Transverse colon (tissue), 4 donors: ENCODE measurements at regions not wholly inside any gene's neighbourhood (a gene's known extent, or its start where the extent isn't known, plus 50 kb on each side); places are given as distances from the start of the nearest gene placed in this dataset.

Source experiments
- DNase-seq: peaks from one replicate; pipeline ENCODE4 v3.0.0-alpha.2; 2019
- H3K27ac ChIP-seq, 4 donors: fragments of 200-600 bp; sonication (generic); 2 replicates each; pipeline ENCODE4 v1.5.1; 2016 to 2018; ENCODE audit warnings: inconsistent platforms in 4 of 4
- H3K27me3 ChIP-seq: fragments of 200-600 bp; sonication (generic); 2 replicates; pipeline ENCODE4 v1.5.1; 2017; ENCODE audit warnings: inconsistent platforms
- H3K36me3 ChIP-seq, 4 donors: fragments of 200-600 bp; sonication (generic); 2 replicates each; pipeline ENCODE4 v1.5.1; 2017 to 2019; ENCODE audit warnings: inconsistent platforms in 4 of 4
- H3K4me1 ChIP-seq, 4 donors: fragments of 200-600 bp; sonication (generic); 2 replicates each; pipeline ENCODE4 v1.5.1; 2017 to 2020; ENCODE audit warnings: inconsistent platforms in 4 of 4
- H3K4me3 ChIP-seq, 4 donors: fragments of 200-600 bp; sonication (generic); 1 replicate in 1 of 4; 2 replicates in 3 of 4; pipeline versions ENCODE4 v1.5.1 to v1.6.1; 2017 to 2019; ENCODE audit warnings: inconsistent platforms in 4 of 4
- H3K9me3 ChIP-seq, 2 donors: fragments of 200-600 bp; sonication (generic); 2 replicates each; pipeline ENCODE4 v1.5.1; 2017 to 2019; ENCODE audit warnings: inconsistent platforms in 2 of 2
- EP300 ChIP-seq: sonication (generic); formaldehyde crosslinking; IDR thresholded peaks from one replicate; pipeline ENCODE4 v1.6.1; 2017; ENCODE audit warnings: antibody characterized with exemption, low read depth
- POLR2A ChIP-seq: fragments of 450-650 bp; IDR thresholded peaks from one replicate; pipeline ENCODE4 v1.6.1; 2016; ENCODE audit warnings: antibody characterized with exemption, mild to moderate bottlenecking, moderate library complexity
- POLR2AphosphoS5 ChIP-seq, 3 donors: sonication (generic); formaldehyde crosslinking; IDR thresholded peaks; one replicate each; pipeline ENCODE4 v1.6.1; 2016; ENCODE audit warnings: antibody characterized with exemption in 3 of 3
- WGBS, 2 donors: methylation state at CpG; one replicate each; pipeline ENCODE4 v1.1.5; 2018; ENCODE audit warnings: low coverage in 1 of 2; 5-methylcytosine and 5-hydroxymethylcytosine counted together
- in situ Hi-C, 4 donors: fragments of 200-750 bp; cut with MboI; loops; one replicate each; pipeline versions ENCODE4 v1.15.0 to v1.15.1; 2017; ENCODE audit warnings: low sequenced_read_pairs in 3 of 4, low pct_ligation_motif_present in 1 of 4, low pct_unique_long_range_greater_than_20kb in 1 of 4
- intact Hi-C: fragments of 100-400 bp; cut with DNase I; formaldehyde crosslinking; loops from one replicate; pipeline ENCODE4 v1.15.1; 2023; ENCODE audit warnings: low total_unique reads
- small RNA-seq, 4 donors: library from RNA; depleted of rRNA; stranded (forward); fragments of <200 nt; gene quantifications; one replicate each; pipeline ENCODE3, GENCODE V24; 2016
- TF ChIP-seq, protein P1 (sequence below), 5 experiments: fragments of 200-600 bp in 3 of 5; fragments of 450-650 bp in 2 of 5; sonication (generic) in 3 of 5; IDR thresholded peaks; 1 replicate in 2 of 5; 2 replicates in 3 of 5; pipeline ENCODE4 v1.5.1; 2016 to 2017; ENCODE audit warnings: antibody characterized with exemption in 5 of 5, inconsistent platforms in 3 of 5, mild to moderate bottlenecking in 2 of 5, moderate library complexity in 1 of 5

DNA sequence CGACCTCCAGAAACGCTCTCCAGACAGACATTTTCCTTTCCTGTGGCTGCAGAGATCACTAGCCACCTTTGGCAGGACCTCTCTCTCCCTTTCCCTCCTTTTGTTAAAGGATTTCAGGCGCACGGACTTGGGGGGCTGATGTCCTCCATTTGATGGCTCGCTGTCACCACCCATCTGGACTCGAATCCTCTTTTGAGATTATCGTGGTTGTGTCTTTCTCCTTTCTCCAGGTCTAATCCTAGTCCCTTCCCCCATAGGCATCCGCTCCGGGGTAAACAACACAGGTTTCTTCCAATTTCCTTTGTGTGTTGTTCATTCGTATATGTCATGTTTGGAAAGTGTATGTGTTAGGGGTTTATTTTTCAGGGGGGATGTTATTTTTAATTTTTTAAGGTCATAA, 56.7 kb upstream of the SLC24A4 start:
- Histone ChIP-seq H3K4me1 (no peaks in the 10 kb centered on the region), H3K9me3 (no peaks in the 10 kb centered on the region), H3K27me3 (no peaks in the 10 kb centered on the region), H3K4me3 (no peak overlapping the region), H3K36me3 (no peaks in the 10 kb centered on the region), H3K27ac (no peak overlapping the region)
- TF ChIP-seq EP300 (no peak), POLR2A (no peak), POLR2AphosphoS5 (IDR thresholded peaks at IDR 0.05) (no peak)
- TF ChIP-seq, protein P1, sequence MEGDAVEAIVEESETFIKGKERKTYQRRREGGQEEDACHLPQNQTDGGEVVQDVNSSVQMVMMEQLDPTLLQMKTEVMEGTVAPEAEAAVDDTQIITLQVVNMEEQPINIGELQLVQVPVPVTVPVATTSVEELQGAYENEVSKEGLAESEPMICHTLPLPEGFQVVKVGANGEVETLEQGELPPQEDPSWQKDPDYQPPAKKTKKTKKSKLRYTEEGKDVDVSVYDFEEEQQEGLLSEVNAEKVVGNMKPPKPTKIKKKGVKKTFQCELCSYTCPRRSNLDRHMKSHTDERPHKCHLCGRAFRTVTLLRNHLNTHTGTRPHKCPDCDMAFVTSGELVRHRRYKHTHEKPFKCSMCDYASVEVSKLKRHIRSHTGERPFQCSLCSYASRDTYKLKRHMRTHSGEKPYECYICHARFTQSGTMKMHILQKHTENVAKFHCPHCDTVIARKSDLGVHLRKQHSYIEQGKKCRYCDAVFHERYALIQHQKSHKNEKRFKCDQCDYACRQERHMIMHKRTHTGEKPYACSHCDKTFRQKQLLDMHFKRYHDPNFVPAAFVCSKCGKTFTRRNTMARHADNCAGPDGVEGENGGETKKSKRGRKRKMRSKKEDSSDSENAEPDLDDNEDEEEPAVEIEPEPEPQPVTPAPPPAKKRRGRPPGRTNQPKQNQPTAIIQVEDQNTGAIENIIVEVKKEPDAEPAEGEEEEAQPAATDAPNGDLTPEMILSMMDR (IDR thresholded peaks at IDR 0.05) = no peak
- intact Hi-C loops = no loop called here
- no peak for DNase-seq
- in situ Hi-C loops = no loop called here
- WGBS, 2 donors = 83 to 86% methylated on average over 8 to 10 of the region's 10 CpGs

Small RNA genes lying in the stretch of these regions (small RNA-seq; reads per million reads assigned to genes)
- gene RNU6-366P = 0 reads per million in 4 donors
